ENCODE measurements at regions not wholly inside any gene's neighbourhood (a gene's known extent, or its start where the extent isn't known, plus 50 kb on each side); places are given as distances from the start of the nearest gene placed in this dataset.

GRCh38 chr16:51402785-51403184 lies 251.7 kb upstream of the SALL1 start:
- no peak for DNase-seq

DNA sequence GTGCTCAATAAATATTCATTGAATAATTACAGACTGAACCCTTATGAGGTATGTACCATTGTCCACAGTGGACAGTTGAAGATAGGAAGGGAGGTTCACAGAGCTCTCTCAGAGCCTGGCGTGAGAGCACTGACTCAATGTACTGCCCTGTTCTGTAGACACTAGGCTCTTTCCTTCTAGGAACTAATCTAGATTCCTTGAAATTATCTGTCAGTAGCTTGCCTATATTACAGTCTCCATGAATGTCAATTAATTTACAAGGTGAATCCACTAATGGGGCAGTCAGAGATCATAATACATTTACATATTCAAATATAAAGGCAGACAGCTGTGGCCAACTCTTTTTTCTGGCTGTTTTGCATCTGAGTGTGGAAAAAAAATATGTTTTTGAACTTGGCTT lies 251.2 kb upstream of the SALL1 start:
- DNase-seq = no peak

DNA sequence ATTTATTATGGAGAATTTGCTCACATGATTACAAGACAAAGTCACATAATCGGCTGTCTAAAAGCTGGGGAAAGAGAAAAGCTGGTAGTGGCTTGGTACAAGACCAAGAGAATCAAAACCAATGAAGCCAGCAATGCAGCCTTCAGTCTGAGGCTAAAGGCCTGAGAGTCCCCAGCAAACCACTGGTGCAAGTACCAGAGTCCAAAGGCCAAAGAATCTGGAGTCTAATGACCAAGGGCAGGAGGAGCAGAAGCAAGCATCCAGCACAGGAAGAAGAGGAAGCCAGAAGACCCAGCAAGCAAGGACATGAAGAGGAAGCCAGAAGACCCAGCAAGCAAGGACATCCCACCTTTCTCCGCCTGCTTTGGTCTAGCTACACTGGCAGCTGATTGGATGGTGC lies 250.6 kb upstream of the SALL1 start:
- no peak for DNase-seq

GRCh38 chr16:51399908-51400670 lies 249.0 kb upstream of the SALL1 start:
- DNase-seq = no peak

- no peak for DNase-seq
Measured at GRCh38 chr16:51394421-51394820, 243.4 kb upstream of the SALL1 start.

- no peak for DNase-seq
Measured at GRCh38 chr16:51393381-51394005, 242.4 kb upstream of the SALL1 start.

- no peak for DNase-seq
Measured at GRCh38 chr16:51392521-51393187, 241.6 kb upstream of the SALL1 start.

- DNase-seq = no peak
Measured at GRCh38 chr16:51391798-51392511, 240.9 kb upstream of the SALL1 start.

GRCh38 chr16:51390877-51391276 lies 239.8 kb upstream of the SALL1 start:
- DNase-seq = no peak

DNA sequence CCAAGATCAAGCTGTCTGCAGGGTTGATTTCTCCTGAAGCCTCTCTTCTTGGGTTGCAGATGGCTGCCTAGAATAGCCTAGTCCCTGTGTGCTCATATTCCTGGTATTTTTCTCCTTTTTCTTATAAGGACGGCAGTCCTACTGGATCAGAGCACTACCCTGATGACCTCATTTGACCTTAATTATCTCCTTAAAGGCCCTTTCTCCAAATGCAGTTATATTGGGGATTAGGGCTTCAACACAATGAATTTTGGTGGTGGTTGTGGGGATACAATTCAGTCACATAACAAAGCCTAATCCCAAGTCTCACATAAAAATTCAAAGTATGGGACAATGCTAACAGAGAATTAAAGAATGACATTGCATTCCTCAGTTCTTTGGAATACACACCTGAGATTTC lies 238.8 kb upstream of the SALL1 start:
- no peak for DNase-seq

DNA sequence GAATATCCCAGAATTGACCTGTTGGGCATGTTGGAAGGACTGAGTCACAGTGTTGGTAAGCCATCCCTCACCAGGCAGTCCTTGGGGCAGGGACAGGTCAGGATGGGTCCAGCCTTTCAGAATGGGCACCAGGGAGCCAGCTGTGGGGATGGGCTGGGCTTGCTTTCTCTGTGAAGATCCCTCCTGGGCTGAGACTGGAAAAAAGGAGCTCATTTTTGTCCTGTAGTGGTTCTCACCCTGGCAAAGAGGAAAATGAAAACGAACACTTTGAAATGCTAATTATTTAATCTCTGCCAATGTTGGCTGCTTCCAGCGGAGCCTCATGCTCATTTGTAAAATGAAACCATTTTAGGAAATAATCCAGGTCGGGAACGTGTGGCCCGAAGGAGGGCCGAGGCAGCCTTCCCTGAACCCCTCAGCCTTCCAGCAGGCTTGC lies 237.5 kb upstream of the SALL1 start:
- no peak for DNase-seq

DNA sequence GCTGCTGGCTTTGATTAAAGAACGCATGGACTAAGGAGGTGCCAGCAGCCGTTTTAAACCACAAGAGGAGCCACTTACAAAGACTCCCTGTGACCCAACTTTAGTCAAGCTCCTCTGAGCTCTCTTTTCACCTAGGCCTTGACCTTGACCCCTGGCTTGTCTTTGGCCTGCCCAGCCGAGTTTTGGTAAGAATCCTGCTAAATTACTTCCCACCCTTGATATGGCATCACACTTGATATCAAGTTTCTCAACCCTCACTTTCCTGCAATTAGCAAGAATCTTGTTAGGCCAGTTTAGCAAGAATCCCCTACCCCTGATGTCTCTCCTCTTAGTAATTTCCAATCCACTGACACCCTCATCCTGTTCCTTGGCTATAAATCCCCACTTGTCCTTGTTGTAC lies 232.8 kb upstream of the SALL1 start:
- no peak for DNase-seq

DNA sequence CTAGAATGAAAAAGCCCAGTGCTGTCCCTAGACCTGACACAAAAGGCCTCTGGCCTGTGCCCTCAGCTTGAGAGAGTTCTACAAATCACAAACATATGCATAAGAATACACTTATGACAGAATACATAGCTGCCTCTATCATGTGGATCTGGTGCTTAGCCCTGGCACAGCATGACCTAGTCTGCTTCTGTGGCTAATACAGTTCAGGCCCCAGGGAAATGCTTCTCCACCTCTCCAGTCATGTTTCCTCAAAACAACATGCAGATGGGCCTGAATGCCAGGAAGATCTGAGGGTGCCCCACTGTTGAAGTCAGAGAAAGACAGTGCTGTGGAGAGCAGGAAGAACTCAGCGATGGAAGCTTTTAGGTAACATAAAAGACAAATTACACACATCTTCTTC lies 231.9 kb upstream of the SALL1 start:
- DNase-seq = no peak

DNA sequence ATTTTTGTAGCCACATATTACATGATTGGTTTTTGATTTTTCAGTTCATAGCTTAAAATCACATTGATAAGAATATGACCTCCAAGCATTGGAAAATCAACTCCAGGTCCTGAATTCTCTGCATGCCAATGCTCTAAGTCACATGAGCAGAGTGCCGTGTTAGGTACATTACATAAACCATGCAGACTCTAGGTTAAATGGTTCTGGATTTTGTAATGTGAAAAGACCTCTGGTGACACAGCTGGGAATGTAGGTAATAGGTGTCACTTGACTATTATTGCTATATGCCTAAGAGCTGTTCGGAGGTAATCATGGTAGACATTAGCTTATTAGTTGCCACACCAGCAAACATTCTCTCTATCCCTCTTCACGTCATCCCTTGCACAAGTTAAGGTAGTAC lies 231.1 kb upstream of the SALL1 start:
- no peak for DNase-seq

GRCh38 chr16:51376080-51376479 lies 225.0 kb upstream of the SALL1 start:
- DNase-seq = no peak

- DNase-seq = no peak
Measured at GRCh38 chr16:51374790-51375189, 223.7 kb upstream of the SALL1 start.

DNA sequence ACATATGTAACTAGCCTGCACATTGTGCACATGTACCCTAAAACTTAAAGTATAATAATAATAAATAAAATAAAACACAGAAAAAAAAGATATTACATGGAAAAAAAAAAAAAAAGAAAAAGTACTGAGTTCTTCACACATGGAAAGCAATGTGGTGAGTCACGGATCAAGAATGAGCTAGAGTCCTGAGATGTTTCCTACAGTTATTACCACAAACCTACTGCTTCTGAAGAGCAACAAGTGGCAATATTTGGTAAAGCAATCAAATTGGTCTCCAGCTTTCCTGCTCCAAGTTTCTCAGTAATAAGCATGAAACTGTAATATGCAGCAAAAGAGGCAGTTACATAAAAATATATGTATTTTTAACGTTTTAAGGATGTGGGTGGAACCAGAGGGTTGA lies 223.3 kb upstream of the SALL1 start:
- no peak for DNase-seq

DNA sequence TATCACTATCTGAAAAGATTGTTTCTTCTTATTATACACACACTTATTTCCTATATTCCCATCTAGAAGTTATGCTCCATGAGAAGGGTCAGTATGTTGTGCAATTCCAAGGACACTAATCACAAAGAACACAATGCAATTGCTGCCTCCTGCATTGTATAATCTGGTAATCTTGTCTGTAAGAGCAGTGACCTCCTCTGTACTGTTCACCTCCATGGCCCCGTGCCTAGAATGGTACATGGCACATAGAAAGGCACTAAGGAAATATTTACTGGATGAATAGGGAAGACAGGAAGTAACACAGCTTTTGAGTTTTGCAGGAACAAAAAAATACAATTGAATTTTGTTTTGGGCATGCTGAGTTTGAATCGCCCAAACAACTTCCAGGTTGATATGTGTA lies 214.6 kb upstream of the SALL1 start:
- no peak for DNase-seq

DNA sequence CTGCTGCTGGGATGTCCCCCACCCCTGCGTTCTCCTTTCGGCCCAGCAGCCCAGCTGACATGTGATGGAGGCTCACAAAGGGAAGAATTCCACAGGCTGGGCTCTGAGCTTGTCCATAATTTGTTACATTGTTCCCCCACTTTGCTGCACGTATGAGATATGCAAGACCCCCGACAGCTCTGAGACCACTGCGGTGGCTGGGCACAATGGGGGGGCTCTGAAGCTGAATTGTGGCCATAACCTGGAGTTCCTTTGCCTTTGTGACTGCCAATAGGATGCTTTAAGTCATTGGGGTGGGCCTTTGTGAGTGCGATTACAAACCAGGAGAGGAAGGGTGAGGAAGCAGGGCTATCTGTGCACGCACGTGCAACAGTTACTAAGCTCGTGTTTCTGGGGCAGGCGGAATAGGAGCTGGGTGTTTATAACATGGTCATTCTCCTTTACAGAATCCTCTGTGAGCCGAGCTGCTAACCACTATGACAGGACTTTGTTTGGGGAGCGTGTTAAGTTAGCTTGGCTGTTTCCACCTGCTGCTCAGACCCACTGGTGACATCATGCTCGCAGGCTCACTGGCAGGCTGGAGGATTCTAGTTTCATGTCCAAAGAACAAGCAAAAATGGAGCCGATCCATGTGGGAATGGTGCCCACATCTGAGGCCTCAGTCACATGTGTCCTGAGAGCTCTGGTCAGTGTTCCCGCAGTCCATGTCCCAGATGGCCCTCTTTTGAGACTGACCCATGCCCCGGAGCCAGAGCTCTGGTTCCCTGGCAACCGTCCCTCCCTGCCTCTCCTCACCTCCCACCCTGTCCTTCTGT lies 208.3 kb upstream of the SALL1 start:
- DNase-seq = no peak

- DNase-seq = no peak
Measured at GRCh38 chr16:51357839-51358238, 206.8 kb upstream of the SALL1 start.

GRCh38 chr16:51355875-51356274 lies 204.8 kb upstream of the SALL1 start:
- DNase-seq = no peak

DNA sequence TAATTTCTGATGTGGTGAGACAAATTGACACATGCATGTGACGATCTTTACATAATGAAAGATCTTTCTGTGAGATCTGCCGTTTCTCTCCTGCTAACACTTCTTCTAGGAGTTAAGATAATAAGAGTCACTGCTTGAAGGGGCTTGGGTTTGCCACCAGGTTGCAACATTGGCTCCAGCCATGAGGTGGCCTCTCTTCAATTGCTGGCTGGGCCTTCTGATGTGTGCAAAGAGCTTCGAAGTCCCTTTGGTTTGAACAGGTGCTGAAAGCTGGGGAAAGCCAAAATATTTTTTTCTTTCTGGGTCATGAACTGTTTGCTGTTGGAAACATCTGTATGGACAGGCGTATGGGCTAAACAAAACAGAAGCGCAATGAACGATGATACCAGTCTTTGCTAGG lies 204.1 kb upstream of the SALL1 start:
- no peak for DNase-seq

DNA sequence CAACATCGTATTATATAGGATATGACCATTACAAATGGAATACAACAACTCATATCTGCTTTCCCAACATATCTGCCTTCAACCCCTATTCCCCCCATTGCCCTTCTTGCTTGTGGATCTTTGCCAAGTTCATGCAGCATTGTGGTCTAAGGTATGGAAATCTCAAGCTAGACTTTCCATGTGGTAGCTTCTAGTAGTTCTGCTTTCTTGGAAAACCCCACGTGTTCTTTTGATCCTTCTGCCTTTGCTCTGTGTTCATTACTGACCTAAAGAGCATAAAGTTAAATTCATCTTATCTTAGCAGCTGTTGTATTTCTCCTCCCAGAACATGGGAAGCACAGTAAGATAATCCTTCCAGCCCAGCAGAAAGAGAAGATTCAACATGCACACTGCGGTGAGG lies 202.0 kb upstream of the SALL1 start:
- DNase-seq = no peak
